ENCODE measurements at regions not wholly inside any gene's neighbourhood (a gene's known extent, or its start where the extent isn't known, plus 50 kb on each side); places are given as distances from the start of the nearest gene placed in this dataset.

DNA sequence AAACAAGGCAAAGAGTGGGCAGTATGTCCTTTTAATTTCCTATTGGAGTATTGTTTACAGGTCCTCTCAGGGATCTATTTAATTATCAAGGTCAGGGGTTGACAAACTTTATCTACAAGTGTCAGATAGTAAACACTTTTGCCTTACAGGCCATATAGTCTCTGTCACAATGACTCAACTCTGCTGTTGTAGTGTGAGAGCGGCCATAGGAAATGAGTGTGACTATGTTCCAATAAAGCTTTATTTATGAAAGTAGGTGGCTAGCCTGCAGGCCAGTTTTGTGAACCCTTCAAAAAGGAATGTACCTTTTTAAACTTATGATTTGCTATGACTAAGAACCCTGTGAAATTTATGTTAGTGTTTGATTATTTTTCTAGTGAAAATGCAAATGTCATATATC lies 156.1 kb downstream of the GPAT3 start:
- DNase-seq, result no peak

GRCh38 chr4:83686166-83686565 lies 150.3 kb downstream of the GPAT3 start:
- DNase-seq, result no peak

DNA sequence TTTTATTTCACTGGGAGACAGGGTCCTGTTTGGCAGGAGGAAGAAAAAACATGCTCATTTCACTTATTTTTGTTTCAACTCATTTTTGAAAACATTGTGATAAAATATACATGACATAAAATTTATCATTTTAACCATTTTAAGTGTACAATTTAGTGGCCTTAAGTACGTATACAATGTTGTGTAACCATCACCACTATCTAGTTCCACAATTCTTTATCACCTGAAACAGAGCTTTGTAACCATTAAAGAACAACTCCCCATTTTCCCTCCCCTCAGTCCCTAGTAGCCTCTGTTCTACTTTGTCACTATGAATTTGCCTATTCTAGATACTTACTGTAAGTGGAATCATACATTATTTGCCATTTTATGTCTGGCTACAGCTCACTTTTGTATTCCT lies 143.8 kb downstream of the GPAT3 start:
- DNase-seq, result no peak

DNA sequence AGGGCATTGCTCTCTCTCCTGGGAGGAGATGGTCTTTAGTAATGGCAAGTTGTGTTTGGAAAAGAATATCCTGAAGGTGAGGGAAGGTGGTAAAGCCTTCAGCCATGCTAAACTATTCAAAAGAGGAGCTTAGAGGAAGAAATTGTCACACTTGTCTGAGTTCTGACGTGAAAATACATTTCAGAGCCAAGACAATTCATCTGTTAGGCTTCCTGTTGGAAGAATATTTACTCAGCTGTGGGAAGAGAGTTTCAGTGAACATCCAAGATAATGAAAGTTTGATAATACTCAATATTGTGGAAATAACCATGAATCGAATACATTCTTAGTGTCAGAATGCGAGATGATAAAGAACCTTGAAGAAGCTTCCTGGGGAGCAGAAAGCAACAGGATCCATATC lies 143.3 kb downstream of the GPAT3 start:
- no peak for DNase-seq

- no peak for DNase-seq
Measured at GRCh38 chr4:83677656-83678055, 141.7 kb downstream of the GPAT3 start.

- no peak for DNase-seq
Measured at GRCh38 chr4:83664741-83665140, 128.8 kb downstream of the GPAT3 start.

DNA sequence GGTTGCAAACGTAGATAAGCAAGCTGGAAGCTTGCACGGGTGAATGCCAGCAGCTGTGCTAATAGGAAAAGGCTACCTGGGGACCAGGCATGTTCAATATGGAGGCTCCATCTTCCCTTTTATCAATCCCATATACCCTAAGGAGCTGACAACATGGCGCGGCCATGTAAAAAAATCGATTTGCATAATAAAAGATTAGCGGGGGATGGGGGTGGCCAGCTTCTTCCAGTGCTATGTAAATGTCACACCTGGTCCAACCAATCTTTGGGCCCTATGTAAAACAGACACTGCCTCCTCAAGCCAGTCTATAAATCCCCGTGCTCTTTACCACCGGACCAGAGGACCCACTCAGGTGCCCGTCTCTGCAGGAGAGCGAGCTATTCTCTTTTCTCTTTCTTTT lies 128.2 kb downstream of the GPAT3 start:
- DNase-seq, result no peak

DNA sequence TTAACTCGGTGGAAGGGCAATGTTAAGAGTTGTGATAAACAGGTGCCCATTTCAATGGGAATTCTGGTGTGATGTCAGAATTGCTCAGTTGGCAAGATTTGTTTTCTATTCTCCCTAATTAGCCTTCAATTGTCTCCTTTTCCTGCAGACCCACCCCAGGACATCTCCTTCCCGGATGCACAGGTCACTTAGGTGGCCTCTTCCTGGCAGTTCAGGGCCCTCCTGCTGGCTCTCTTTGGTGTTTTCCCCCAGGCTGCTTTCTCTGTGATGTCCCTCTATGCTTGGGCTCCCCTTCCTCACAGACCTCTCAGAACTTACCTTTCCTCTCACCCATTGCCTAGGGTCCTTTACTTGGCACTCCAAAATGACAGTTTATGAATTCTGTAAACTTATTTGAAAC lies 126.3 kb downstream of the GPAT3 start:
- no peak for DNase-seq

- no peak for DNase-seq
Measured at GRCh38 chr4:83661359-83661758, 125.5 kb downstream of the GPAT3 start.

DNA sequence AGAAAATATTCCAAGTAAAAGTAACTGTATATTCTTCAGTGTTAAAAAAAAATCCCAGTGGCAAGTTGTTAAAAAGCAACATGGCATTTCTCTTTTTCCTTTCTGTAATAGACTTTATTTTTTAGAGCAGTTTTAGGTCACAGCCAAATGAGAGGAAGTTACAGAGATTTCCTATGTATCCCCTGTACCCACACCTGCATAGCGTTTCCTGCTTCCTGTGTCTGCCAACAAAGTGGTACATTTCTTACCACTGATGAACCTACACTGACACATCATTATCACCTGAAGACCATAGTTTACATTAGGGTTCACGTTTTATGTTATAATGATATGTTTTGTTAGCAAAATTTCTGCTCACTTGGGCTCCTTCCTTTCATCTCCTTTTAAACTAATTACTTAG lies 124.7 kb downstream of the GPAT3 start:
- no peak for DNase-seq

- DNase-seq, result no peak
Measured at GRCh38 chr4:83658806-83659205, 122.9 kb downstream of the GPAT3 start.

- DNase-seq, result no peak
Measured at GRCh38 chr4:83657336-83657735, 121.4 kb downstream of the GPAT3 start.
